HG02642 (cell line): ENCODE measurements at regions not wholly inside any gene's neighbourhood (a gene's known extent, or its start where the extent isn't known, plus 50 kb on each side); places are given as distances from the start of the nearest gene placed in this dataset.
"Not testable (repeated sequence)": the region's sequence is repeated elsewhere in the genome, so short reads cannot be mapped to it uniquely, and the experiment has no call there.

Experiments
- ATAC-seq: cut with Tn5 transposase; IDR thresholded peaks from one replicate; pipeline ENCODE4 v1.9.1; 2021; ENCODE audit warnings: mild to moderate bottlenecking; ENCODE audit not compliant: unreplicated experiment, poor library complexity

DNA sequence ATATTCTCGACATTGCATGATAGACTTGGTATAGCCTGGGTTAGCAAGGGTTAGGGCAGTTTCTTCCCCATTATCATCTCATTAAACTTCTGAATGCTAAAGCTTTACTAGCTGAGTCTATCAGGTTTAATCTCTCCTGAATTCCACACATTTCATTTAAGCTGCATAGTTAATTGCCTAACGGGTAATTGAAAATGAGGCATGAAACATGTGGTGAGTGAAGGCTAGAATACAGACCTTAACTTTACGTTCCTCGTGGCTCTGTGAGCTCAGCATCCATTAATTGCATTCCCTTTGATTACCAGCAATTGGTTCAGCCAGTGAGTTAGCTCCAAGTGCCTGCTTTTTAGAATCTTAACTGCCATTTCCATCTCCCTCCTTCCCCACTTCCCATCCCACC is 126.5 kb upstream of the MEX3C start:
- no peak for ATAC-seq

GRCh38 chr18:51330148-51330547 is 132.7 kb upstream of the MEX3C start:
- ATAC-seq, result no peak

DNA sequence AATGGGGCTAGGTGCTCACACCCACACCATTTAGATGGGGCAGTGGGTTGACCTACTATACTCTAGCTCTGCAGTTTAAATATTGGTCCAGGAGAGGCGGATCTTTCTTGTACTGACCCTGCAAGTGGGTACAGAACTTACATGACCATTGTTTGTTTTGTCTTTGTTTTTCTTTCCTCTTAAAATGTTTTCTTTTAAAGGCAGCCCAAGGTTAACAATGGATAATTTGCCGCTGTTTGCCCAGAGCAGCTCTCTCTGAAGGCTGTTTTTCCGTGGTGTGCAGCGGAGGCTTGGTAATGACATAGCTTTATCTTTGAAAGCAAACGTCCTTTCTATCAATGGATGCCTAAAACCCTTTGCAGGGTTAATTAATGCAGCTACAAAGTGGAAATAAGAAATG is 133.3 kb upstream of the MEX3C start:
- no peak for ATAC-seq

- ATAC-seq, result no peak
Measured at GRCh38 chr18:51337406-51337805, 139.9 kb upstream of the MEX3C start.

- ATAC-seq, result no peak
Measured at GRCh38 chr18:51339856-51340255, 142.4 kb upstream of the MEX3C start.

DNA sequence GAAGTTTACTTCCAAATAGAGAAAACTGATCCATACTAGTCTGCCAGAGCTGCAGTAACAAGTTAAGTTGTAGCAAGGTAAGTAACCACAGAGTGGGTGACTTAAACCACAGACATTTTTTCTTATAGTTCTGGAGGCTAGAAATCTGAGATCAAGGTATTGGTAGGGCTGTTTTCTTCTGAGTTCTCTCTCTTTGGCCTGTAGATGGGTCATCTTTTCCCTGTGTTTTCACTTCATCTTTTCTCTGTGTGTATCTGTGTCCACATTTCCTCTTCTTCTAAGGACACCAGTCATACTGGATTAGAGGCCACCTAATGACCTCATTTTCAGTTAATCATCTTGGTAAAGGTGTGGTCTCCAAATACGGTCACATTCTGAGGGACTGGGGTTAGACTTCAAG is 142.9 kb upstream of the MEX3C start:
- no peak for ATAC-seq

GRCh38 chr18:51342815-51343214 is 145.3 kb upstream of the MEX3C start:
- no peak for ATAC-seq

DNA sequence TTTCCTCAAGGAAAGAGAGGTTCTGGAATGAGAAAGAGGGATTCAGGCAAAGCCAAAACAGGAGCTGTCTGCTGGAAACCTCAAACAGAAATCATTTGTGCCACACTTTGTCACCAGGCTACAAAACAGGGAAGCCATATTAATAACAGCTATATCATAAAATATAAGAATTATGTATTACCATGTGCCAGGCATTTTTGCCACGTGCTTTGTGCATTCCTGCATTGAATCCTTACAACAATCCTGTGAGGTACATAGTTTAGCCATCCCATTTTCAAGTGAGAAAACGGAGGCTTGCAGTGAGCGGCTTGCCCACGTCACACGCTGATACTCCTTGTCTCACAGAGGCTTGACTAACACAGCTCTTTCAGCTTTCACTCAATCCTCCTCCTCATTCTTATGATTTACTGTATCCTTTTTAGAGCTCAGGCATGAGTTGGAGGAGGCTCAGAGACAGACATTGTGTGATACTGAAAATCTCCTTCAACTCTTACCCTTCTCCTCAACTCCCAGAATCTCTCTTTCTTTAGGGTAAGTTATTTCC is 148.4 kb upstream of the MEX3C start:
- no peak for ATAC-seq

DNA sequence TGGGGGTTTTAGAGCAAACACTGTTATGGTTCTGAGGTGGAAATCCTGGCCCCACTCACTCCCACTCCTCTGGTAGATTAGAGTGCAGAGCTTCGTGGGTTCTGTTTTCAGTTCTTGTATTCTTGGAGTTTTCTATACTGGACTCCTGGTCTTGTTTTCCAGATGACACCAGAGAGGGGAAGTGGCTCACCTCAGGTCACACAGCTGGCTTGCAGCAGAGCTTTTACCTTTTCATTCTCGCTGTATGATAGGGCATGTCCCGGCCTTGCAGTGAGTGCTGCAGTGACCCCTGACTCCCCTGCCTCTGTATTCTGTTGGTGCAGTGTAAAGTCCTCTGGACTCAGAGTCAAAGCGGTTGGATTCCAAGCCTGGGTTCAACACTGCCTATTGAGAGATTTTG is 148.9 kb upstream of the MEX3C start:
- no peak for ATAC-seq

DNA sequence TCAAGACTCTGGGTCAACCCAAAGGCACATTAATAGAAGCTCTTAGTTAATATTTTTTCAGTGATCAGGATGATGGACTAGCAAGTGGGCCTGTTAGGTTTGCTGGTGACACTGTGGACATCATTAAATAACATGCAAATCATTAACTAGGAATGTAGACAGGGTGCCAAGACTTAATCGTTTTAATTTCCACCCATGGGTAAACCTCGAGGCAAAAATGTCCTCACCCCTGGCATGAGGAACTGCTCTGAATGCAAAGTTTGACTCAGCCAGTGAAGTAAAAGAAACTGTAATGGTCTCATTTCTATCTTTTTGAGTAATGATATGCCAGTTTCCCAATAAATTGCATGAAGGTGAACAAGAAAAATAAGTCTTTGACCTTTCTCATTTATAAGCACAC is 152.6 kb upstream of the MEX3C start:
- ATAC-seq, result no peak

GRCh38 chr18:51355841-51356240 is 158.4 kb upstream of the MEX3C start:
- no peak for ATAC-seq

- not testable (repeated sequence) for ATAC-seq
Measured at GRCh38 chr18:51360301-51360700, 162.8 kb upstream of the MEX3C start.

DNA sequence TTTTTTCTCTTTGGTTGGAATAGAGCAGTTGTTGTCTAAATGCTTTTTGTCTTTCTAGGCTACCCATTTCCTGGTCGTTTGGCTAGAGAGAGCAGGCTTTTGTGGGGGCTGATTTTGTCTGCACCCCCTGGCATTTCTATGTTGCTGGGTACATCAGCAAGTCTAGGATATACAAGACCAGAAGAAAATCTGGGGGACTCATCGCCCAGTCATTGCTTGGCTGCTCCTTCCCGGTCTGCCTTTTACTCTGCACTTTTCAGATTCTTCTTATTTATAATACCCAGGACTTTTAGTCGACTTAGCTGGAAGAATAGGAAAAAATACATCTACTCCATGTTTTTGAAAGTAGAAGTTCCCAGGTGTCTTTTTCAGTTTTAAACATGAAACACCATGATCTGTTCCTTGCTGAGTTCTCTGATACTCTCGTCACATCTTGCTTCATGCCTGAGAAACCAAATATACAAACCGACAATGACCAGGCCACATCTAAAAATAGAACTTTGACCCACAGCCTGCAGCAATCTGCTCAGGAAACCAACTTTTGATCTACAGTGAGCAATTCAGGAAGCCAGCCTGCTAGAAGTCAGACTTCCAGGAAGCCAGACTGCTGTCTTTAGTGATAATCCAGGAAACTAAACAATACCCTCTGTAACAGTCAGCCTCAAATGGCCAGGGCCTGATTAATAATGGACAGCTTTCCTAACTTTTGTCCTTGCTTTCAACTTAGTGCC is 163.8 kb upstream of the MEX3C start:
- peak; percentile 52 for ATAC-seq

DNA sequence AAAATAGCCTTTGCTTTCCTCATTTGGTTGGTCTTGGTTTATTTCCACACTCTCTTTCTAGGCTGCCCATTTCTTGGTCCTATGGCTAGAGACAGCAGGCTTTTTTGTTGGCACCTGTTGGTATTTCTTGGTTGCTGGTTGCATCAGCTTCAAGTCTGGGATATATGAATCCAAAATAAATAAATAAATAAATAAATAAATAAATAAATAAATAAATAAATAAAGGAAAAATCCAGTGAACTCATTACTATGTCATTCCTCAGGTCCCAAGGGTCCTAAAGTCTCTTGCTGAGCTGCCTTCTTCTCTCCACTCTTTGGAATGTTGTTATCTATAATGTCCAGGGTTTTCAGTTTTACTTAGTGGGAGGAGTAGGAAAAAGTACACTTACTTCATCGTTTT is 165.9 kb upstream of the MEX3C start:
- ATAC-seq, result no peak

GRCh38 chr18:51370996-51371395 is 173.5 kb upstream of the MEX3C start:
- no peak for ATAC-seq

- no peak for ATAC-seq
Measured at GRCh38 chr18:51371929-51372328, 174.4 kb upstream of the MEX3C start.

DNA sequence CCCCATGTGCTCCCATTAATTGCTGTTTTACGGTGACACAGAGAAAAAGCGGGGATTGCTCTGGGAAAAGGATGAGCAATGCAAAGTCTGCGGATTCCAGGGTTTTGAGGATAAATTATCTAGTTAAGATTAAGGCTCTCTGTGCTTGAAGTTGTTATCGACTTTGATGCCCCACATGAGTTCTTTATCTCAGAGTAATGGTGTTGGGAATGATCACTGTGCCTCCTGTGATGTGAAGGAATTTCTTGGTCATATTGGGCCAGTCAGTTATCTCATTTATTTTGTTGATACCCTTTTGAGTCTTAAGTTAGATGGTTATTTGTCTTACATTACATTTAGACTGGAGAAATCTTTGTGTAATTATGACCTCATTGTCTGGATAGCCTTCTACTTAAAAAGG is 184.6 kb upstream of the MEX3C start:
- no peak for ATAC-seq

- ATAC-seq, result no peak
Measured at GRCh38 chr18:51383116-51383515, 185.6 kb upstream of the MEX3C start.

DNA sequence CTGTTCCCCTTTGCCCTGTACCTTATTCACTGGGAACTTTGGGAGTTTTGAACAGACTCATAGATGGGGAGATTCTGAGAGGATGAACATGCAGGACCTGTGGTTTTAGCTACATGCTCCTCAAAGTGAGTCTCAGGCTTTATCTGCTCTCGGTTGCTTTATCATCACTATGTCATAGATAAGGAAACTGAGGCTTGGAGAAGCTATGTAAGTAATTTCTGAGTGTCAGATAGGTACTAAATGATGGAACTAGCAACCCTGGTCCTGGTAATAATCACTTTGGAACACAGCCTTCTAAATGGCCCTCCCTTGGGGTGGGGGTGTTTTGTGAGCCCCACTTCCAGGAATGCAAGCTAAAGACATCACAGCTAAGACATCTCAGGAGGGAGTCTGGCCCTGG is 186.2 kb upstream of the MEX3C start:
- ATAC-seq, result no peak

GRCh38 chr18:51385270-51385669 is 187.8 kb upstream of the MEX3C start:
- no peak for ATAC-seq

DNA sequence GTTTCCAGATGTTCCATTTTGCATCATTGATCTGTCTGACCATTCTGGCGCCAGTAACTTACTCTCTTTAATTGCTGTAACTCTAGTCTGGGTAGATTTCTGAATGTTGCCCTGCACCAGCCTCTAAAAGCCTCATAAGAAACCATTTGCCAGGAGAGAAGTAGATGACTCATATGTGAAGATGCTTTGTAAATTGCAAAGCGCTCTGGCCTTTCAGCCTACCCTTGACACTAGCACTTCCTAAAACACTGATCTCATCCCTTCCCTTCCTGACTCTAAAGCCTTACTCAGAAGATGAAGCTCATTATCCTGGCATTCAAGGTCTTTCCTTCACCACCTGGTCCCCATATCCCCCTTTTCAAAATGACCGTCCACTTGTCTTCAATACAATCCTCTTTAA is 193.2 kb upstream of the MEX3C start:
- no peak for ATAC-seq

DNA sequence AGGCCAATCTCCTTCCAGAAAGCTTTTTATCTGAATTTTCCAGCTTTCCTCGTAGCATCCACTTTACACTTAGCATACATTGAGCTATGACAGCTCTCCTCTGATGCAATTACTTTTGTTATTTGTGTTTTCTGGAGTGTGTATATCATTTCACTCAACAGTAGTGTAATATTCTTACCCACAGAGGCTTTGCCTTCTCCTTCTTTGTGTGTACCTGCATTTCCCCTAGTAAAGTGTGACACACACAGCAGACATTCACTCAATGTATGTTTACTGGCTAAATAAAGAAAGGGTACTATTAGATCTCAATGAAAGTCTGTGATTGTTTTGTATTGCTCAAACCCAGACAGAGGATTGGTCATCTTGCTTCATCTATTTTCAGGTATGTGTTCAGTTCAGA is 193.7 kb upstream of the MEX3C start:
- ATAC-seq, result no peak
